Kidney (tissue), 13 donors: ENCODE measurements at regions not wholly inside any gene's neighbourhood (a gene's known extent, or its start where the extent isn't known, plus 50 kb on each side); places are given as distances from the start of the nearest gene placed in this dataset.

Experiments
- DNase-seq, 5 donors: peaks; one replicate each; pipeline ENCODE4 v3.0.0-alpha.2; 2013 to 2020
- FAIRE-seq: peaks from 2 replicates; lab custom pipeline; 2012; peaks lifted over from hg19 to GRCh38; lab: Jason Lieb, UNC
- H3K27ac ChIP-seq, 2 donors: one replicate each; pipeline ENCODE4 v1.7.0; 2013; ENCODE audit warnings: low read depth in 2 of 2, low read length in 2 of 2, inconsistent platforms in 1 of 2
- H3K27me3 ChIP-seq: one replicate; pipeline ENCODE4 v1.7.1; 2013; ENCODE audit warnings: low read length, inconsistent platforms; ENCODE audit not compliant: control insufficient read depth, insufficient read depth
- H3K36me3 ChIP-seq, 3 donors: one replicate each; pipeline versions ENCODE4 v1.7.0 to v1.7.1; 2013; ENCODE audit warnings: low read length in 3 of 3, control low read depth in 1 of 3, inconsistent platforms in 1 of 3; ENCODE audit not compliant: insufficient read depth in 3 of 3, control insufficient read depth in 2 of 3
- H3K4me1 ChIP-seq, 3 donors: one replicate each; pipeline versions ENCODE4 v1.7.0 to v1.7.1; 2013; ENCODE audit warnings: low read length in 3 of 3, inconsistent platforms in 1 of 3, low read depth in 1 of 3; ENCODE audit not compliant: control insufficient read depth in 2 of 3, insufficient read depth in 2 of 3
- H3K4me3 ChIP-seq, 3 donors: one replicate each; pipeline versions ENCODE4 v1.7.0 to v1.8.1; 2013; ENCODE audit warnings: low read length in 3 of 3, control low read depth in 1 of 3, inconsistent platforms in 1 of 3
- H3K9ac ChIP-seq, 3 donors: one replicate each; pipeline versions ENCODE4 v1.7.0 to v1.7.1; 2013; ENCODE audit warnings: low read length in 3 of 3, control low read depth in 1 of 3, inconsistent platforms in 1 of 3
- H3K9me3 ChIP-seq, 3 donors: one replicate each; pipeline versions ENCODE4 v1.7.0 to v1.7.1; 2013; ENCODE audit warnings: low read length in 3 of 3, control low read depth in 1 of 3, inconsistent platforms in 1 of 3; ENCODE audit not compliant: control insufficient read depth in 2 of 3, insufficient read depth in 1 of 3
- CTCF ChIP-seq: IDR thresholded peaks from 3 replicates; pipeline ENCODE4 v1.5.1; 2012; ENCODE audit warnings: mild to moderate bottlenecking, moderate library complexity, borderline replicate concordance; ENCODE audit not compliant: insufficient read depth; ENCODE audit errors: extremely low read depth
- intact Hi-C: fragments of 100-400 bp; cut with DNase I; formaldehyde crosslinking; loops from one replicate; pipeline ENCODE4 v1.11.1; 2022
- donor health status: control.
- donor health status: control.
- donor health status: control.
- donor health status: control.
- donor health status: control.
- donor health status: DM: yes; HTN: yes; CAD: no.
- donor health status: Normal renal cell carcinoma (clear cell type).

DNA sequence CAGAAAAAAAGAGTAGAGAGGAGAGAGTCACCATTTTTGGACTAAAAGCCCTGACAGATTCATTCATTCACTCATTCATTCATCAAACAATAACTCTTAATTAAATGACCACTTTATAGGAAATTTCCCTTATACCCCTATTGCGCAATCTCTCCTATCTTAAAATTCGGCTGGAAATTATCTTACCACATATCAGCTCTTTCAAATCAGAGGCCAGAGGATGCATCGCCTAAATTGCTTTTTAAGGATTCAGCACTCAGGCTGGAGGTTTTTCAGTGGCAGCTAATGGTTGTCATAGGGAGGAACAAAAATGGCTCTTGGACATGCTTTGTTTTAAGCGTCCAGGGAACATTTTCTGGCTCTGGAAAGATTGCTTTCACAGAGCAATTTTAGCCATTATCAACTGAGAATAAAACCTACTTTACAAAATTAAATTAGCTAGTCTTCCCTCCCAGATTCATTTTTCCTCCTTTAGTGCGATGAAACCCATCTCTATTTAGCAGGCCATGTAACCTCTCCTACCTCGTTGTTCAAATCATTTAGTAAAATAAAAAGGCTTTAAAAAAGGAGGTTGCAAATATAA lies 115.2 kb downstream of the OLFM4 start:
- no peak for TF ChIP-seq CTCF

GRCh38 chr13:53144826-53145225 lies 116.2 kb downstream of the OLFM4 start:
- intact Hi-C loops: no loop called here
- Histone ChIP-seq H3K27ac (no peak overlapping the region), H3K36me3 (no peaks in the 10 kb centered on the region), H3K9me3 (no peaks in the 10 kb centered on the region), H3K9ac (no peak overlapping the region), H3K4me3 (no peak overlapping the region), H3K4me1 (no peaks in the 10 kb centered on the region), H3K27me3 (no peaks in the 10 kb centered on the region)
- no peak for FAIRE-seq
- no peak for TF ChIP-seq CTCF
- DNase-seq: no peak

More for the DNA sequence above, 115.2 kb downstream of the OLFM4 start:
- H3K4me1 ChIP-seq: no peaks in the 10 kb centered on the region
- FAIRE-seq (no peak), DNase-seq (no peak)
- no peak overlapping the region for H3K9ac ChIP-seq
- intact Hi-C loops: no loop called here
- no peak overlapping the region for H3K4me3 ChIP-seq
- no peak overlapping the region for H3K27ac ChIP-seq
- H3K27me3 ChIP-seq: no peaks in the 10 kb centered on the region
- no peaks in the 10 kb centered on the region for H3K36me3 ChIP-seq
- H3K9me3 ChIP-seq: no peaks in the 10 kb centered on the region

DNA sequence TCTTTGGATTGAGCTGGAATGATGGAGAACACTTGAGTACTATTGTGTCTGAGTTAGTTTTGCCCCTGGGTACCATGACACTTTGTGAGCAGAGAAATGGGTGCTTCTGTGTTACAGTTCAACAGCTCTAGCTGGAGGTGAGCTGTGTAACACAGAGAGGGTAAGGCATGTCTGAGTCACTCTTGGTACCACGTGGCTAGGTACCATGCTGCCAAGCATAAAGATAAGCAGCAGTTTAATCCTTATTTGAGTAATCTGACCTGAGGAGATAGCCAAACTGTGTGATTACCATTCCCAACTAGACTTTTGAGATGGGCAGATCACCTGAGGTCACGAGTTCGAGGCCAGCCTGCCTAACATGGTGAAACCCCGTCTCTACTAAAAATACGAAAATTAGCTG lies 122.0 kb downstream of the OLFM4 start:
- Histone ChIP-seq H3K9ac (no peak overlapping the region), H3K9me3 (no peaks in the 10 kb centered on the region), H3K4me3 (no peak overlapping the region), H3K27me3 (no peaks in the 10 kb centered on the region), H3K4me1 (no peaks in the 10 kb centered on the region), H3K27ac (no peak overlapping the region), H3K36me3 (no peaks in the 10 kb centered on the region)
- FAIRE-seq: no peak
- intact Hi-C loops: no loop called here
- no peak for TF ChIP-seq CTCF
- no peak for DNase-seq
